IMR-90 (cell line): ENCODE measurements at regions not wholly inside any gene's neighbourhood (a gene's known extent, or its start where the extent isn't known, plus 50 kb on each side); places are given as distances from the start of the nearest gene placed in this dataset.

ENCODE experiments used
- ATAC-seq: fragments of 200-7000 bp; cut with Tn5 transposase; 2 replicates; pipeline ENCODE4 v1.9.1; 2020; ENCODE audit warnings: low read depth, mild to moderate bottlenecking, moderate library complexity
- BruUV-seq: library from RNA; stranded (reverse); fragments of 400-500 nt; replicated peaks from 2 replicates; lab custom pipeline; 2021; lab: Mats Ljungman, UMichigan
- CTCF ChIA-PET: fragments of 300-600 bp; formaldehyde crosslinking; extraction: SDS; loops from one replicate; lab custom pipeline; 2021; ENCODE audit warnings: antibody characterized with exemption; lab: Yijun Ruan, JAX
- POLR2A ChIA-PET: fragments of 300-600 bp; sonication (Branson Sonifier 250); formaldehyde crosslinking; loops from one replicate; lab custom pipeline; 2022; ENCODE audit warnings: antibody characterized with exemption; ENCODE audit not compliant: unreplicated experiment; lab: Charles Lee
- DNase-seq: peaks from one replicate; pipeline ENCODE4 v3.0.0; 2013
- H2AFZ ChIP-seq: replicated peaks from 2 replicates; pipeline ENCODE3; 2013; ENCODE audit warnings: low read length, mild to moderate bottlenecking; ENCODE audit not compliant: poor library complexity
- H2AK5ac ChIP-seq: 2 replicates; pipeline ENCODE4 v1.6.1; 2013; ENCODE audit warnings: low read depth, low read length, inconsistent platforms
- H2AK9ac ChIP-seq: replicated peaks from 2 replicates; pipeline ENCODE3; 2013; ENCODE audit warnings: mild to moderate bottlenecking, low read depth, low read length, moderate library complexity; ENCODE audit not compliant: poor library complexity
- H2BK120ac ChIP-seq: 2 replicates; pipeline ENCODE4 v1.6.1; 2013; ENCODE audit warnings: low read depth, low read length, inconsistent platforms
- H2BK15ac ChIP-seq: 3 replicates; pipeline ENCODE4 v1.6.1; 2013; ENCODE audit warnings: low read depth, low read length, inconsistent platforms
- H2BK20ac ChIP-seq: 2 replicates; pipeline ENCODE4 v1.6.1; 2013; ENCODE audit warnings: low read depth, mild to moderate bottlenecking, inconsistent platforms, low read length, moderate library complexity
- H2BK5ac ChIP-seq: 2 replicates; pipeline ENCODE4 v1.6.1; 2013; ENCODE audit warnings: mild to moderate bottlenecking, low read depth, low read length, inconsistent platforms; ENCODE audit not compliant: poor library complexity, severe bottlenecking
- H3K14ac ChIP-seq: replicated peaks from 2 replicates; pipeline ENCODE4 v1.6.1; 2013; ENCODE audit warnings: low read depth, low read length, inconsistent platforms
- H3K18ac ChIP-seq: 2 replicates; pipeline ENCODE4 v1.6.1; 2013; ENCODE audit warnings: low read depth, low read length, control low read depth
- H3K23ac ChIP-seq: 2 replicates; pipeline ENCODE4 v1.6.1; 2013; ENCODE audit warnings: low read depth, low read length, inconsistent platforms
- H3K27ac ChIP-seq: 2 replicates; pipeline ENCODE4 v1.5.1; 2013; ENCODE audit warnings: mild to moderate bottlenecking, control low read depth, low read length; ENCODE audit not compliant: insufficient read depth
- H3K27me3 ChIP-seq: 2 replicates; pipeline ENCODE4 v1.6.1; 2013; ENCODE audit warnings: low read length; ENCODE audit not compliant: control insufficient read depth, insufficient read depth
- H3K36me3 ChIP-seq: 2 replicates; pipeline ENCODE4 v1.6.1; 2013; ENCODE audit warnings: low read length, mixed read lengths; ENCODE audit not compliant: control insufficient read depth, insufficient read depth
- H3K4ac ChIP-seq: 2 replicates; pipeline ENCODE4 v1.6.1; 2013; ENCODE audit warnings: low read depth, low read length, inconsistent platforms
- H3K4me1 ChIP-seq: 2 replicates; pipeline ENCODE4 v1.6.1; 2013; ENCODE audit warnings: low read length, mixed read lengths; ENCODE audit not compliant: control insufficient read depth, insufficient read depth
- H3K4me2 ChIP-seq: 2 replicates; pipeline ENCODE4 v1.6.1; 2013; ENCODE audit warnings: low read depth, mild to moderate bottlenecking, control low read depth, low read length, moderate library complexity
- H3K4me3 ChIP-seq: 2 replicates; pipeline ENCODE4 v1.5.1; 2013; ENCODE audit warnings: low read depth, mild to moderate bottlenecking, control low read depth, low read length, moderate library complexity; ENCODE audit not compliant: insufficient read depth
- H3K56ac ChIP-seq: 2 replicates; pipeline ENCODE4 v1.6.1; 2013; ENCODE audit warnings: low read length, inconsistent platforms; ENCODE audit not compliant: insufficient read depth; ENCODE audit errors: extremely low read depth
- H3K79me1 ChIP-seq, 2 experiments: 2 replicates each; pipeline ENCODE4 v1.6.1; 2013; ENCODE audit warnings: low read length in 2 of 2, inconsistent platforms in 1 of 2, low read depth in 1 of 2
- H3K9ac ChIP-seq: 2 replicates; pipeline ENCODE4 v1.6.1; 2013; ENCODE audit warnings: low read depth, low read length, control low read depth
- H3K9me1 ChIP-seq: 2 replicates; pipeline ENCODE4 v1.6.1; 2013; ENCODE audit warnings: low read length, inconsistent platforms; ENCODE audit not compliant: insufficient read depth
- H3K9me3 ChIP-seq: 2 replicates; pipeline ENCODE4 v1.6.1; 2013; ENCODE audit warnings: low read length; ENCODE audit not compliant: control insufficient read depth, insufficient read depth
- H4K20me1 ChIP-seq: 2 replicates; pipeline ENCODE4 v1.6.1; 2013; ENCODE audit warnings: low read length, inconsistent platforms; ENCODE audit not compliant: insufficient read depth
- H4K5ac ChIP-seq: 2 replicates; pipeline ENCODE4 v1.6.1; 2013; ENCODE audit warnings: mild to moderate bottlenecking, low read depth, low read length, control low read depth
- H4K8ac ChIP-seq, 2 experiments: 2 replicates each; pipeline ENCODE4 v1.6.1; 2013; ENCODE audit warnings: low read depth in 2 of 2, low read length in 2 of 2, control low read depth in 1 of 2, inconsistent platforms in 1 of 2
- H4K91ac ChIP-seq: 2 replicates; pipeline ENCODE4 v1.6.1; 2013; ENCODE audit warnings: low read depth, low read length, inconsistent platforms; ENCODE audit not compliant: insufficient read depth
- CTCF ChIP-seq: conservative IDR thresholded peaks from 2 replicates; pipeline ENCODE4 v1.5.1; 2012; ENCODE audit warnings: mild to moderate bottlenecking, low read depth, low read length, improper control_type of control experiment
- MAFK ChIP-seq: IDR thresholded peaks from 2 replicates; pipeline ENCODE4 v1.6.1; 2012; ENCODE audit warnings: low read depth, low read length, improper control_type of control experiment
- MXI1 ChIP-seq: IDR thresholded peaks from 2 replicates; pipeline ENCODE4 v1.6.1; 2012; ENCODE audit warnings: low read depth, mild to moderate bottlenecking, low read length, moderate library complexity, borderline replicate concordance
- POLR2A ChIP-seq: IDR thresholded peaks from 2 replicates; pipeline ENCODE4 v1.6.1; 2012; ENCODE audit warnings: mild to moderate bottlenecking, low read depth, low read length
- RFX5 ChIP-seq: IDR thresholded peaks from 2 replicates; pipeline ENCODE4 v1.8.0; 2012; ENCODE audit warnings: low read depth, mild to moderate bottlenecking, low read length, moderate library complexity
- WGBS, 2 experiments: methylation state at CpG; one replicate each; pipeline versions ENCODE4 v1.1.5 to v1.1.7; 2013; ENCODE audit warnings: missing lambda C conversion rate in 2 of 2; ENCODE audit not compliant: insufficient read length in 1 of 2; ENCODE audit errors: extremely low coverage in 2 of 2; 5-methylcytosine and 5-hydroxymethylcytosine counted together
- dilution Hi-C: fragments of 300-500 bp; cut with HindIII; formaldehyde crosslinking; loops from one replicate; pipeline ENCODE4 v1.14.3; 2018; ENCODE audit warnings: low sequenced_read_pairs; ENCODE audit not compliant: unreplicated experiment
- in situ Hi-C: fragments of 300-500 bp; cut with MboI; formaldehyde crosslinking; loops from 3 replicates; pipeline ENCODE4 v1.14.3; 2019; ENCODE audit warnings: low sequenced_read_pairs, inconsistent platforms, mixed read lengths
- intact Hi-C: fragments of 100-400 bp; cut with micrococcal nuclease; formaldehyde crosslinking; loops from 2 replicates; pipeline ENCODE4 v1.10.0; 2022

- Histone ChIP-seq H2BK120ac (no peak overlapping the region), H3K9ac (no peak overlapping the region), H2BK20ac (no peak overlapping the region), H4K20me1 (no peaks in the 10 kb centered on the region), H3K36me3 (no peaks in the 10 kb centered on the region), H3K79me1 (no peaks in the 10 kb centered on the region), H2BK15ac (no peak overlapping the region), H4K8ac (no peak overlapping the region), H3K9me3 (no peaks in the 10 kb centered on the region), H4K5ac (no peak overlapping the region), H2AFZ (no peak overlapping the region), H3K23ac (no peak overlapping the region), H4K91ac (no peak overlapping the region), H3K27ac (no peak overlapping the region), H2AK9ac (no peak overlapping the region), H3K9me1 (no peaks in the 10 kb centered on the region), H3K4me1 (no peaks in the 10 kb centered on the region), H3K14ac (no peak overlapping the region), H3K4me2 (no peak overlapping the region), H2AK5ac (no peak overlapping the region), H3K56ac (no peak overlapping the region), H3K4ac (no peak overlapping the region), H3K4me3 (no peak overlapping the region), H3K27me3 (no peaks in the 10 kb centered on the region), H2BK5ac (no peak overlapping the region), H3K18ac (no peak overlapping the region)
- no CpG with 5 or more reads among the region's 1 CpG for WGBS, 2 experiments
- dilution Hi-C loops (no loop called here), intact Hi-C loops (no loop called here), in situ Hi-C loops (no loop called here)
- TF ChIP-seq RFX5 (no peak), MAFK (no peak), POLR2A (no peak), CTCF (no peak), MXI1 (no peak)
- ChIA-PET POLR2A (no interaction called here), CTCF (interaction anchor here (1.1 kb wide), 1 partner anchor 58 kb away, joined by 3 read pairs; no protein-coding TSS in a partner anchor)
- BruUV-seq, result no TSS peak
- ATAC-seq (no peak), DNase-seq (no peak)
Observed at GRCh38 chr5:91684625-91685024, 301.5 kb upstream of the ARRDC3 start.
